H1 (cell line): ENCODE measurements at regions not wholly inside any gene's neighbourhood (a gene's known extent, or its start where the extent isn't known, plus 50 kb on each side); places are given as distances from the start of the nearest gene placed in this dataset.

Source experiments
- CTCF ChIA-PET: fragments of 300-600 bp; sonication (Branson Sonifier 250); formaldehyde crosslinking; loops from one replicate; lab custom pipeline; 2021; ENCODE audit not compliant: partially characterized antibody; lab: Charles Lee
- POLR2A ChIA-PET: fragments of 300-600 bp; sonication (Branson Sonifier 250); formaldehyde crosslinking; loops from one replicate; lab custom pipeline; 2021; ENCODE audit warnings: inconsistent platforms; ENCODE audit not compliant: partially characterized antibody; lab: Charles Lee
- DNase-seq, 2 experiments: peaks; one replicate each; pipeline versions ENCODE4 v3.0.0 to v3.0.0-alpha.2; 2010 to 2022; ENCODE audit warnings: low spot score in 2 of 2, low read depth in 1 of 2, mixed read lengths in 1 of 2
- FAIRE-seq: peaks from 2 replicates; lab custom pipeline; 2011; peaks lifted over from hg19 to GRCh38; lab: Jason Lieb, UNC
- H2AFZ ChIP-seq: 2 replicates; pipeline ENCODE4 v1.8.1; 2012; ENCODE audit warnings: low read length, inconsistent platforms
- H2AK5ac ChIP-seq: 2 replicates; pipeline ENCODE4 v1.6.1; 2013; ENCODE audit warnings: low read depth, low read length
- H2BK120ac ChIP-seq: replicated peaks from 2 replicates; pipeline ENCODE3; 2013; ENCODE audit warnings: low read depth, low read length, inconsistent platforms
- H2BK12ac ChIP-seq: 2 replicates; pipeline ENCODE4 v1.6.1; 2013; ENCODE audit warnings: low read depth, low read length
- H2BK15ac ChIP-seq: 2 replicates; pipeline ENCODE4 v1.6.1; 2013; ENCODE audit warnings: low read length
- H2BK20ac ChIP-seq: 2 replicates; pipeline ENCODE4 v1.6.1; 2013; ENCODE audit warnings: low read length
- H2BK5ac ChIP-seq: 2 replicates; pipeline ENCODE4 v1.6.1; 2013; ENCODE audit warnings: low read depth, low read length
- H3K14ac ChIP-seq: 2 replicates; pipeline ENCODE4 v1.6.1; 2013; ENCODE audit warnings: inconsistent platforms; ENCODE audit not compliant: insufficient read length
- H3K18ac ChIP-seq: 2 replicates; pipeline ENCODE4 v1.6.1; 2013; ENCODE audit warnings: low read length; ENCODE audit errors: extremely low read depth
- H3K23ac ChIP-seq: 2 replicates; pipeline ENCODE4 v1.6.1; 2013; ENCODE audit warnings: inconsistent platforms; ENCODE audit not compliant: insufficient read length
- H3K23me2 ChIP-seq: 2 replicates; pipeline ENCODE4 v1.6.1; 2013; ENCODE audit warnings: low read depth, low read length
- H3K27ac ChIP-seq: 2 replicates; pipeline ENCODE4 v1.6.1; 2011; ENCODE audit warnings: low read depth, low read length, inconsistent platforms
- H3K27me3 ChIP-seq, 4 experiments: replicated peaks in 1 of 4; 1 replicate in 1 of 4; 2 replicates in 3 of 4; pipeline versions ENCODE4 v1.6.1 to v1.8.1; 2011 to 2013; ENCODE audit warnings: low read length in 3 of 4, mild to moderate bottlenecking in 3 of 4, inconsistent platforms in 2 of 4, mixed read lengths in 2 of 4, moderate library complexity in 1 of 4; ENCODE audit not compliant: control insufficient read depth in 3 of 4, insufficient read depth in 3 of 4; ENCODE audit errors: extremely low read depth in 1 of 4
- H3K36me3 ChIP-seq, 4 experiments: 2 replicates each; pipeline versions ENCODE4 v1.6.1 to v1.8.1; 2011 to 2013; ENCODE audit warnings: mild to moderate bottlenecking in 4 of 4, low read length in 3 of 4, moderate library complexity in 2 of 4, control low read depth in 1 of 4, inconsistent platforms in 1 of 4; ENCODE audit not compliant: insufficient read depth in 4 of 4, control insufficient read depth in 2 of 4
- H3K4ac ChIP-seq: replicated peaks from 2 replicates; pipeline ENCODE3; 2013; ENCODE audit warnings: low read length, low read depth, mixed read lengths, inconsistent platforms; ENCODE audit not compliant: insufficient read length
- H3K4me1 ChIP-seq, 4 experiments: replicated peaks in 1 of 4; 1 replicate in 1 of 4; 2 replicates in 3 of 4; pipeline versions ENCODE4 v1.6.1 to v1.8.1; 2011 to 2013; ENCODE audit warnings: low read length in 3 of 4, inconsistent platforms in 2 of 4, mixed read lengths in 1 of 4; ENCODE audit not compliant: insufficient read depth in 4 of 4, control insufficient read depth in 3 of 4
- H3K4me2 ChIP-seq, 2 experiments: 2 replicates each; pipeline versions ENCODE4 v1.6.1 to v1.8.1; 2011 to 2013; ENCODE audit warnings: low read depth in 2 of 2, low read length in 2 of 2, control low read depth in 1 of 2, inconsistent platforms in 1 of 2, mild to moderate bottlenecking in 1 of 2; ENCODE audit not compliant: insufficient read depth in 1 of 2
- H3K4me3 ChIP-seq, 4 experiments: fragments of 200-600, 300-600 bp in 1 of 4; sonication (generic), shearing (Covaris generic), sonication (Bioruptor Twin) in 1 of 4; 2 replicates each; pipeline versions ENCODE4 v1.5.1 to v1.8.1; 2011 to 2016; ENCODE audit warnings: low read length in 4 of 4, low read depth in 3 of 4, control low read depth in 2 of 4, inconsistent platforms in 2 of 4, mild to moderate bottlenecking in 2 of 4, mixed read lengths in 1 of 4, moderate library complexity in 1 of 4; ENCODE audit not compliant: insufficient read depth in 2 of 4; ENCODE audit errors: extremely low read depth in 1 of 4
- H3K56ac ChIP-seq: replicated peaks from 2 replicates; pipeline ENCODE3; 2013; ENCODE audit warnings: low read depth, mild to moderate bottlenecking, mixed read lengths, low read length, inconsistent platforms; ENCODE audit not compliant: insufficient read length
- H3K79me1 ChIP-seq: 2 replicates; pipeline ENCODE4 v1.6.1; 2013; ENCODE audit warnings: low read depth, low read length, control low read depth
- H3K79me2 ChIP-seq, 2 experiments: 2 replicates each; pipeline versions ENCODE4 v1.6.1 to v1.8.1; 2012 to 2013; ENCODE audit warnings: low read length in 2 of 2, mild to moderate bottlenecking in 2 of 2, inconsistent platforms in 1 of 2; ENCODE audit not compliant: insufficient read depth in 2 of 2, control insufficient read depth in 1 of 2
- H3K9ac ChIP-seq, 4 experiments: replicated peaks in 1 of 4; 1 replicate in 1 of 4; 2 replicates in 3 of 4; pipeline versions ENCODE4 v1.6.1 to v1.8.1; 2011 to 2013; ENCODE audit warnings: low read depth in 3 of 4, low read length in 3 of 4, control low read depth in 2 of 4, mild to moderate bottlenecking in 2 of 4, moderate library complexity in 2 of 4, inconsistent platforms in 1 of 4; ENCODE audit errors: extremely low read depth in 1 of 4
- H3K9me3 ChIP-seq, 2 experiments: 2 replicates each; pipeline versions ENCODE4 v1.6.1 to v1.8.1; 2012 to 2013; ENCODE audit warnings: mild to moderate bottlenecking in 2 of 2, moderate library complexity in 2 of 2, control low read depth in 1 of 2, inconsistent platforms in 1 of 2, low read depth in 1 of 2, low read length in 1 of 2, mixed read lengths in 1 of 2; ENCODE audit not compliant: insufficient read depth in 2 of 2
- H4K20me1 ChIP-seq, 2 experiments: replicated peaks in 1 of 2; 2 replicates each; pipeline versions ENCODE3 to v1.8.1; 2011 to 2013; ENCODE audit warnings: inconsistent platforms in 2 of 2, low read length in 2 of 2, mild to moderate bottlenecking in 1 of 2; ENCODE audit not compliant: insufficient read depth in 2 of 2, control insufficient read depth in 1 of 2
- H4K5ac ChIP-seq: 2 replicates; pipeline ENCODE4 v1.6.1; 2013; ENCODE audit warnings: low read length, low read depth, mixed read lengths, inconsistent platforms; ENCODE audit not compliant: insufficient read length
- H4K8ac ChIP-seq: 2 replicates; pipeline ENCODE4 v1.8.0; 2013; ENCODE audit warnings: mild to moderate bottlenecking, moderate library complexity, low read length, inconsistent platforms; ENCODE audit not compliant: insufficient read depth; ENCODE audit errors: extremely low read depth
- H4K91ac ChIP-seq: replicated peaks from 2 replicates; pipeline ENCODE3; 2013; ENCODE audit warnings: low read length, mixed read lengths, inconsistent platforms; ENCODE audit not compliant: insufficient read length
- WGBS, 2 experiments: shearing (Covaris generic) in 1 of 2; methylation state at CpG; one replicate each; pipeline versions ENCODE4 v1.1.6 to v1.1.7; 2013 to 2015; ENCODE audit warnings: low lambda C conversion rate in 2 of 2, mixed read lengths in 2 of 2, inconsistent platforms in 1 of 2, low coverage in 1 of 2, missing lambda C conversion rate in 1 of 2; ENCODE audit not compliant: insufficient replicate concordance in 2 of 2, insufficient coverage in 1 of 2, insufficient read length in 1 of 2; ENCODE audit errors: extremely low coverage in 1 of 2, missing lambda C conversion rate in 1 of 2; 5-methylcytosine and 5-hydroxymethylcytosine counted together

GRCh38 chr14:27688841-27689444 lies 1077.6 kb upstream of the FOXG1 start:
- H2BK20ac ChIP-seq = peak overlapping the region; percentile 94; the same call in 1 of the 2 replicates
- H2AK5ac ChIP-seq = peak overlapping the region; percentile 87; the same call in 1 of the 2 replicates
- H3K79me2 ChIP-seq = no peaks in the 10 kb centered on the region
- H3K36me3 ChIP-seq = no peaks in the 10 kb centered on the region
- no peak overlapping the region for H3K23ac ChIP-seq
- no peaks in the 10 kb centered on the region for H4K20me1 ChIP-seq
- ChIA-PET POLR2A (interaction anchor here (0.7 kb wide), 1 partner anchor 864 kb away, joined by 3 read pairs; no protein-coding TSS in a partner anchor), CTCF (no interaction called here)
- H3K4me3 ChIP-seq = no peak overlapping the region
- no peak overlapping the region for H3K56ac ChIP-seq
- H3K9ac ChIP-seq = no peak overlapping the region
- no peaks in the 10 kb centered on the region for H3K23me2 ChIP-seq
- DNase-seq (no peak), FAIRE-seq (no peak)
- no peak overlapping the region for H3K18ac ChIP-seq
- WGBS, 2 experiments = 85% methylated on average over 8 of the region's 8 CpGs; no CpG with 5 or more reads in 1 of the 2 experiments
- no peak overlapping the region for H4K8ac ChIP-seq
- H3K27me3 ChIP-seq = no peaks in the 10 kb centered on the region
- no peaks in the 10 kb centered on the region for H3K9me3 ChIP-seq
- peak overlapping the region; percentile 77; the same call in 1 of the 2 replicates for H2AFZ ChIP-seq
- no peak overlapping the region for H3K14ac ChIP-seq
- peak overlapping the region; percentile 91; the same call in 1 of the 2 replicates for H2BK12ac ChIP-seq
- no peak overlapping the region for H4K5ac ChIP-seq
- no peak overlapping the region for H2BK15ac ChIP-seq
- H3K4me1 ChIP-seq = peaks cover 0 to 7% (median 4%) of the 10 kb centered on the region in 4 experiments; a peak in 5 of 7 replicates
- no peak overlapping the region for H3K27ac ChIP-seq
- no peak overlapping the region for H4K91ac ChIP-seq
- no peak overlapping the region for H2BK120ac ChIP-seq
- H3K4me2 ChIP-seq = peak overlapping the region in 1 of 2 experiments; percentile 36; a peak in 2 of 4 replicates
- H2BK5ac ChIP-seq = no peak overlapping the region; the same call in 1 of the 2 replicates
- no peak overlapping the region for H3K4ac ChIP-seq
- H3K79me1 ChIP-seq = no peaks in the 10 kb centered on the region
